HG02884 (cell line): ENCODE measurements at regions not wholly inside any gene's neighbourhood (a gene's known extent, or its start where the extent isn't known, plus 50 kb on each side); places are given as distances from the start of the nearest gene placed in this dataset.
"Not testable (repeated sequence)": the region's sequence is repeated elsewhere in the genome, so short reads cannot be mapped to it uniquely, and the experiment has no call there.

Experiments used
- ATAC-seq: cut with Tn5 transposase; IDR thresholded peaks from one replicate; pipeline ENCODE4 v1.9.1; 2021; ENCODE audit warnings: mild to moderate bottlenecking, moderate library complexity; ENCODE audit not compliant: unreplicated experiment

DNA sequence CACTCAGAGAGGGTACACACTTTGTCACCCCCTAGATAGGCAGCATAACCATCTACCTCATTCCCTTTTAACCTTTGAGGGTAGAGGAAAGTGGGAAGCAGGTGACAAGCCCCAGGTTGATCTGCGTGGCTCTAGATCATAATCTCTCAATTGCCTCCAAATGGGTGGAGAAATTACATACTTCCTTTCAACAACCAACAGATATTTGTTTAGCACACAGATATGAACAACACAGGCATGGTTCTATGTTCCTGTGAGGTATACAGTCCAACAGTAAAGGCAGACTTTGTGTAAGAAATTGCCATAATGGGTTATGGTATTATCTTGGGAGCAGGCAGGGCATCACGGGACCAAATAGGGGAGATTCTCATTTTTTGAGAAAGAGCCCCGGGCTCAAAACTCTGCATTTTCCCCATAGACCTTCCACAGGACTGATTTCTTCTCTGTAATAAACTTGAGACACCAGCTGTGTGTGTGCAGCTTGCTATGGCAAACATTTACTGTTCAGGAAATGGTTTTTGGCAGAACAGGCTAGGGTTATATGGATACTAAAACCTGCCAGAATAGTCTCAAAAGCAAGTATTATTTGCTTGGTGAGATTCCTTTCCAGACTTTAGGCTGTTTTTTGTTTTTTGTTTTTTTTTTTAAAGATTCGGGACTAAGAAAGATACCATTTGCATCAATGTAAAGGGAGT, 126.2 kb downstream of the CD164 start:
- ATAC-seq, result no peak

DNA sequence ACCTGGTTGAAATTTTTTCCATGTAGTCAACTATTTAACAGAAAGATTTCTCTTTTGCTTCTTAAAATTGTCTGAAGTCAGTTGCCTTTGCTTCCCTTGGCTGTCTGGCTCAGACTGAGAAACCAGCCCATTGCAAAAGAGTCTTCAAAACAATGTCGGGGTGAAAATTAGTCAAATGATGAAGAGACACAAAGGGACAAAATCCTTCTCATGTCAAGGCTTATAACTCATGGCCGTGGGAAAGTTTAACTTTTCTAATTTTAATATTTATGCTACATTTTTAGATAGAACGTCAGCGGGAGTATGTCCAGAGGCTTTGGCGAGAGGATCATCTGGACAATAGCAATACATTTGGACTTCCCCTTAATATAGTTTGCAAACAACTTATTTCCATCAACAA, 127.2 kb downstream of the CD164 start:
- ATAC-seq, result no peak

DNA sequence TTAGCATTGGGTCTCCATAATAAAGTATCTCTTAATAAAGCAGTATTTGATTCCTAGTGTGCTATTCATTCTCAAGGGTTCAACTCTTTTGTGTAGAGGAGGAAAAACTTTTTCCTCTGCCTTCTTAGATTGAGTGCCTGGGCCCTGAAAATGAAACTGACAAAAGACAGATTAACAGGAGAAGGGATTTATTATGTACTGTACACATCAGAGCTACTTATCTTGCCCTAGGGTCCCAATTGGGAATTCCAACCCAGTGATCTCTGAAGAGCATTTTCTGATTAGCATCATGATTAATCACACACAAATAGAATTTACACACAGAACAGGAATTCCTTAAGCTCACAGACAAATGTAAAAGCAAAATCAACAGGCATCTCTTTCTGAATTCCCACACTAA, 128.9 kb downstream of the CD164 start:
- ATAC-seq, result no peak

DNA sequence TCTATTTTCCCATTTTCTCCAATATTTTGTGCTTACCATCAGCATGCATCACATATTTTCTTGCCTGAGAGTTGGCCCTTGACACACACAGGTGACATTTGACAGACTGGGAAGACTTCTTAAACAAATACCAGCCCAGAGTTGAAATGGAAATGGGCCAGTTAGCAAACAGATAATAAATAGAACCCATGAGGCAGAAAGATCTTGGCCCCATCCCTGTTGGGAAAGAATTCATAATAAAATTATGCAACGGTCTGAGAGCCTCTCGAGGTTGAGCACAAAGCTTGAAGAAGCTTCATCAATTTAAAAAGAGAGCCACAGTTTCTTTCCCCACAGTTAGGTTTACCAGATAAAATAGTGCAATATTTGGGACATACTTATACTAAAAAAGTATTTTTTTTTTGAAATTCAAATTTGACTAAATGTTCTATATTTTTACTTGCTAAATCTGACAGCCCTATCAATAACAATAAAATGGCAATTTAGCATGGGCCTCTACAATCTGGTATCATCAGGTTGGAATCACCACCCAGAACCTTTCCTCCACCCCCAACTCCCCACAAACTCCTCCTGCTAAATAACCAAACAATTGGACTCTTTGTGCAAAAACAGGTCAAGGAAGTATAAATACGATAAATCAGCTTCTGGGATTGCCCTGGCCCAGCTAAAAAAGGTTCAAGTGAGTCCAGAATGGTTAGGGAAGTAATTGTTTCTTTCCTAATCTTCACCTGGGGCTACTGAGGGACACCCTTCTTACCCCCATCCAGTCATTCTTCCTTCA, 129.8 kb downstream of the CD164 start:
- ATAC-seq, result no peak

DNA sequence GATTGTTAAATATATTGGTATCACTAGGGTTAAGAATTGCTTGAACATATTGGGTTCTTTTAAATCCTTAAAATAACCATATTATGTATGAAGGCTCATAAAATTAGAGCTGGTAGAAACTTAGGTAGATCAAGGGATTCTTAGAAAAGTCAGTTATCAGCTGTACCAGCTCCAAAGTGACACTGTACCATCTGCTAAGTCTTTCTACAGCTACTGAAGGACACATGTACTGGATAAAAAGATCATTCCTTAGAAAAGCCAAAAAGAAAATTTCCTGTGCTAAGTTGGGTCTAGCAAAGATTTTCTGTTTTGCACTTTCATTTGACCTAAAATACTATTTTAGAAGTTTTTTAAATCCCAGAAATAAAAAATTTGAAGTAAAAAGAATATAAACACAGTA, 130.4 kb downstream of the CD164 start:
- ATAC-seq, result no peak

DNA sequence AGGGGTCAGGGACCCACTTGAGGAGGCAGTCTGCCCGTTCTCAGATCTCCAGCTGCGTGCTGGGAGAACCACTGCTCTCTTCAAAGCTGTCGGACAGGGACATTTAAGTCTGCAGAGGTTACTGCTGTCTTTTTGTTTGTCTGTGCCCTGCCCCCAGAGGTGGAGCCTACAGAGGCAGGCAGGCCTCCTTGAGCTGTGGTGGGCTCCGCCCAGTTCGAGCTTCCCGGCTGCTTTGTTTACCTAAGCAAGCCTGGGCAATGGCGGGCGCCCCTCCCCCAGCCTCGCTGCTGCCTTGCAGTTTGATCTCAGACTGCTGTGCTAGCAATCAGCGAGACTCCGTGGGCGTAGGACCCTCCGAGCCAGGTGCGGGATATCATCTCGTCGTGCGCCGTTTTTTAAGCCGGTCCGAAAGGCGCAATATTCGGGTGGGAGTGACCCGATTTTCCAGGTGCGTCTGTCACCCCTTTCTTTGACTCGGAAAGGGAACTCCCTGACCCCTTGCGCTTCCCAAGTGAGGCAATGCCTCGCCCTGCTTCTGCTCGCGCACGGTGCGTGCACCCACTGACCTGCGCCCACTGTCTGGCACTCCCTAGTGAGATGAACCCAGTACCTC, 131.6 kb downstream of the CD164 start:
- not testable (repeated sequence) for ATAC-seq

DNA sequence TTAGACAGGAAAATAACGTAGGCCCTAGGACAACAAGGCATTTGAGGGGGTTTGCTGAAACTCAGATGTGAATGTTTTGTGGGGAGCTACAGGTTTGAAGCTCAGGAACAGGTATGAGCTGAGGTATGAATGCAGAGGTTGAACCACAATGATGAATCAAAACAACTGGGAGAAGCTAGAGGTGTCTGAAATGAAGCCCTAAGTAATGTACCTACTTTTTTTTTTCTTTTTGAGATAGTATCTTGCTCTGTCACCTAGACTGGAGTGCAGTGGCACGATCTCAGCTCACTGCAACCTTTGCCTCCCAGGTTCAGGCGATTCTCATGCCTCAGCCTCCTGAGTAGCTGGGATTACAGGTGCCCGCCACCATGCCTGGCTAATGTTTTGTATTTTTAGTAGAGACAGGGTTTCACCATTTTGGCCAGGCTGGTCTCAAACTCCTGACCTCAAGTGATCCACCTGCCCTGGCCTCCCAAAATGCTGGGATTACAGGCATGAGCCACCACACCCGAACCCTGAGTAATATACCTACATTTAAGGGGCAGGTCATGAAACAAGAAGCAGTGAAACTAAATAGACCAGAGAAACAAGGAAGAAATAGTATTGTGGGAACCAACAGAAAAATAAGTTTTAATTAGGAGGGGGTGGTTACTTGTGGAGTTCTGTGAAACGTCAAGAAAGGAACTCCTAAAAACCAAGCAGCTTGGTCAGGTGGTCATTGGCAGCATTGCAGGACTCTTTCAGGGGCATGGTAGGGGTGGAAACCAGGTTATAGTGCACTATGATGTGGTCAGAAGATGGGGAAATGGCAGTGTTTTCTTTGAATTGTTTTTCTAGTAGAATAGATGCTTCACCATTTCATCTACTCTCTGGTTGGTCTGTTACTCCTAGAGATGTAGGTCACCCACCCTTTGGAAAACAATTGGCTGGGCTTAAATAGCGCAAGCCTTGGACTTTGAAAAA, 138.1 kb downstream of the CD164 start:
- ATAC-seq, result no peak

DNA sequence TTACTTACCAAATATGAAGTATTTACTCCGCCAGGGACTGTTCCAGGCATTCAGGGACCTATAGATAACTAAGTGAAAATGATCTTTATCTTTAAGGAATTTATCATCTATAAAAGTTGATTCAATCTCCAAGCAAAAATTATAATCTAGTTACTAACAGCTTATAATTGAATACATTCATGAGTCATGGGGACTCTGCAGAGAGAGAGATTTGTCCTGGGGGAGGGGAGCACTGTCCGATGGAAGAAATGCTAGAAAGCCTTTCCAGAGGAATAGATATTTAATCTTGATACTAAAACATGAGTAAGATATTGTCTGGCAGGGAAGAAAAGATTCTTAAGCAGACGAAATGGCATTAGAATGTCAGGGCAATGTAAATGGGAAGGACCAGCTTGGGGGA, 139.3 kb downstream of the CD164 start:
- no peak for ATAC-seq

DNA sequence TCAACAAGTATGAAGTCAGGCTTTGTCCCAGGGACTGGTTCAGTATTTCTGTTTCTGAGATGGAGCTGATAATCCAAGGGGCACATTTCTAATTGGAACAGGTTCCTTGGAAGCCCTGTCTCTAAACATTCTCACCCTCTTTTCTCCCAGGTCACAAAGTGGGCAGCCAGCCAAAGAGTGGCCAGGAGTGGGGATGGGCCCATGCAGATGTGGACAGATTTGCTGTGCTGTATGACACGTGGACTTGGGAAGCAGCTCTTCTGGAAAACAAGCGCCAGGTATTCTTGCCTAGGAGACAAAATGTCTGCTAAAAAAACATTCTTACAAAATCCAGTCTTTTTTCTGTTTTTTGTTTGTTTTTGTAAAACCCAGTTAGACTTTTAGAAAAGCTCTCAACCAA, 140.2 kb downstream of the CD164 start:
- ATAC-seq, result no peak

DNA sequence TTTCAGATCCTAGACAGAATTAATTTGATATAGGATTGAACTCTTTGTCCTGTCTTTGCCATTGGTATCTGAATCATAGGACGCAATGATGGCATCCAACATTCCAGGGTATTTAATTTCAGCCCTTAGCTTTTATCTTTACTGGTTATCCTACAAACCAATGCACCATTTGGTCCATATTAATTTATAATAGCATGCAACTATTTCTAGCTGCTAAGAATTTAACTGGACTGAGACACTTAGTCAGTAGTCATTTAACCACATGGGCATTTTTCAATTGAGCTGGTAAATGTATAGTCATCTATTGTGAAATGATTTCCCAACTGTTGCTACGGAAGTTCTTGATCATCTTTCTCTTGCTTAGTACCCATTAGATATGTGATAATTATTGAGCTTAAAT, 141.1 kb downstream of the CD164 start:
- no peak for ATAC-seq

DNA sequence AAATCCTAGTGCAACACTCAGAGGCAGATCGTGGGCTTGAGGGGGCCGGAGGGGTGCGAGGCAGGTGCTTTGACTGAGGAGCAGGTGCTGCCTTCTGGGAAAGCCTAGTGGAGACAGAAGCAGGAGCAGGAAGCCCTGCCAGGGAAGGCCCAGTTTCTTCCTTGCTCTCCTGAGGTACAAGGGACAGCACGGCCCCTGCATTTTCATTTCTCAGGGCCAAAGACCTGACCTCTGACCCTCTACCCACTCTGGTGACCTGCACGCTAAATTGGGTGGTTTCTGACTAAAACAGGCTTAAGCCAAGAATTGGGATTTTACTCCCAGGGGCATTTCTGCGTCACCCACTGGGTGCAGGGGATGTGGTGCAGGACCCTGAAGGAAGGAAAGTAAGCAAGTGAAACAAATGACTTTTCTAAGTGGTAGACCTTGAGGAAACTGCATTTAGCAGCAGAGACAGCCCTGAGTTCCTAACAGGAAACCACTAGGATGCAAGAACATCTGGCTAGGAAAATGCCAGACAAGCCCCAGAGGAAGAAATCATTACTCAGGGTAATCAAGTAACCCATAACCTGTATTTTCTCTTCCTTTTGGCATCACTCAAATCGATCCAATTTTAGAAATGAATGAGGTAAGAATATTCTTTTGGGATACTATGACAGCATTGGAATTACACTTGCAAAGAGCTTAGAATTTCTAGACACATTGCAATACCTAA, 141.7 kb downstream of the CD164 start:
- ATAC-seq, result no peak

DNA sequence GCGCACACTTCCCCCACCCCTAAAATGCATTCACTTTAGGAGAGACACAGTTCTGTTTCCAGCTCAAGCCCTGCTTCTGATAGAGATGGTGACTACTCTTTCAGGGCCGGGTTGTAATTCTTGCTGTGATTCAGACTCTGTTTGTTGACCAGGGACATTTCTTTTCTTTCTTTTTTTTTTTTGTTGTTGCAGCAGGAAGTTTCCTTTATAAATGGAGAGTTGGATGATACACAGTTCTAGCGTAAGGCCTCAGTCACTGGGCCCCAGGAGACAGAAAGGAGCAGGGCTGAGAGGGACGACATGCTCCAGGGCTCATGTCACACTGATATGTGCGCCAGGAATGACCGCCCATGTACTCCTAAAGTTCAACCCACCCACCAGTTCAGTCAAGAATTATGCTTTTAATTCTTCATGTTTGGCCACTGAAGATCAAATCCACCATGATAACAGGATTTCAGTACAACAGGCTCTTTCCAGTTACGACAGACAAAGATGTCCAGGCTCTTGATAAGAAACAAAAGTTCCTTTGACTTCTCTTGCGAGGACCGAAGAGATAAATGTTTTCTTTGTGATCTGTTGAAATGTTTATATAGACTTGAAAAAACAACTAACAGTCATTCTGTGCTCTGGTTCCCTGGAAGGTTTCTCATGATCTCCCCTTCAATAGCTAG, 142.5 kb downstream of the CD164 start:
- ATAC-seq, result no peak

DNA sequence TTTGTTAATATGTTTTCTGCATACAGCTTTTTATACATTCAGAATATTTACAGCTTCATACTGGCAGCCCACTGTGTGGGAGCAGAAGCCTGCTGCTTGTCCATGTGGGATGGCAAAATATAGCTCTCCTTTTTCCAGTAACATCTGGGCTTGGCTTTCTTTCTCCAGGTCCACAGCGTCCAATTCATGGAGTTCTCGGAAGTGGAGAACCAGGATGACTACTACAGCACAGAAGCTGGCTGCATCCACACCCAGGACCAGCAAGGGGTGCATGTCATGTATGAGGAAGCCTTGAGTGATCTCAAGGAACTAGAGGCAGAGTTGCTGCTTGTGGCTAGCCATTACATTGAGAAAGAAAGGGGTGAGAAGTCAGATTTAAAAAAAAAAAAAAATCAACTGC, 143.1 kb downstream of the CD164 start:
- no peak for ATAC-seq

DNA sequence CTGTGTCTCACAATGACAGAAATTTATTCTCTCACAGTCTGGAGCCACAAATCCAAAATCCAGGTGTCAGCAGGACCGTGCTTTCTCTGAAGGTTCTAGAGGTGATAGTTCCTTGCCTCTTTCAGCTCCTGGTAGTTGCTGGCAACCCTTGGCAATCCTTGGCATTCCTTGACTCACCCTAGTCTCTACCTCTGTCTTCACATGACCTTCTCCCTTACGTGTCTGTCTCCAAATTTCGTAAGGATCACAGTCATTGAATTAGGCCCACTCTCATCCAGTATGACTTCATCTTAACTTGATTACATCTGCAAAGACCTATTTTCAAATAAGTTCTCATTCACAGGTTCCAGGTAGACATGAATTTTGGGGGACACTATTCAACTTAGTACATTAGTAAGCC, 143.1 kb downstream of the CEP57L1 start:
- ATAC-seq, result no peak

DNA sequence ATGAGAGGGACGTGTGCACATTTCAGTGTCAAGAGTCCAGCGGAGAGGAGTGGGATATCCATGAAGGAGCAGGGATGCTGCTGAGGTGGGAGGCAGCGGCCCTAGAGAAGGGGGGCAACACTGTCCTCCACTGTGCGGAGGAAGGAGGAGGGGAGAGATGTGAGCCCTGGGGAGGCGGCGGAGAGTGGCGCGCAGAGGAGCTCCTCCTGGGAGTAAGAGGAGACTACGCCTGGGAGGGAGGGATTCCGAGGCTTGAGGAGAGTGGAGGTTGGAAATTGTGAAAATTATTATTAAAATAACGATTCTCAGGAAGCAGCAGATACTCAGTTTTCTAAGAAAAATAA, 142.7 kb downstream of the CEP57L1 start:
- no peak for ATAC-seq

DNA sequence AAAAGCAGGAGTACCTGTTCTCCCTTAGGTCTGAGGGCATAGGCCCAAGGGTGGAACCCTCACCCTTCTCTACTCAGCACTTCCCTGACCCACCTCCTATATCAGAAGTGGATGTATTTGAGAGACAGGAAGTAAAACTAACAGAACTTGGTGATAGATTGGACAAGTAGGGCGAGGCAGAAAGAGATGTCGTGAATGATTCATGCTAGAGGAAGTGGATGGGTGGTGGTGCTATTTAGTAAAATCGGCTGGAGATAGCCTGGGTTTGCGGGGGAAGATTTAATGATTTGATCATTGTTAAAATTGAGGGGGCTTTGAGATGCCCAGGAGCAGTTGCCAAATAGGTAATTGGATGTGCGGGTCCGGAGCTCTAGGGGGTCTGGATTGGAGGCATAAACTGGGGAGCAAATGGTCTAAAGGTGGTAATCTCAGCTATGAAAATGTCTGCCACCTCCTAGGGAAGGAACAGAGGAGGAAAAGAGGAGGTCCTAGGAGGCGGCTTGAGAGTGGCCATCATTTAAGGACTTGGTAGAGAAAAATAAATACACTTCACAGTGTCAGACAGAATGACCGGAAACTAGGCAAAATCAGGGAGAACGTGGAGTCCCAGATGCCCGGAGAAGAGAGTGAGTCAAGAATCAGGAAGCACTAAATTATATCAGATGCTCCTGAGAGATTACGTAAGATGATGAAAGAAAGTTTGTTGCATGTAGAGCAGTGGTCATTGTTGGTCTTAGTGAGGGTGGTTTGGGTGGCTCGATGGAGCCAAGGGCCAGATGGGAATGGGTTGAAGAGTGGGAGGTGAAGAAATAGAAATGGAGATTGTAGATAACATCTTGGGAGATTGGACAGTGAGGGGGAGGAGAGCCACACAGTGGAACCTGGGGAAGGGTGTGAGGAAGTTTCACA, 142.0 kb downstream of the CEP57L1 start:
- ATAC-seq, result no peak

DNA sequence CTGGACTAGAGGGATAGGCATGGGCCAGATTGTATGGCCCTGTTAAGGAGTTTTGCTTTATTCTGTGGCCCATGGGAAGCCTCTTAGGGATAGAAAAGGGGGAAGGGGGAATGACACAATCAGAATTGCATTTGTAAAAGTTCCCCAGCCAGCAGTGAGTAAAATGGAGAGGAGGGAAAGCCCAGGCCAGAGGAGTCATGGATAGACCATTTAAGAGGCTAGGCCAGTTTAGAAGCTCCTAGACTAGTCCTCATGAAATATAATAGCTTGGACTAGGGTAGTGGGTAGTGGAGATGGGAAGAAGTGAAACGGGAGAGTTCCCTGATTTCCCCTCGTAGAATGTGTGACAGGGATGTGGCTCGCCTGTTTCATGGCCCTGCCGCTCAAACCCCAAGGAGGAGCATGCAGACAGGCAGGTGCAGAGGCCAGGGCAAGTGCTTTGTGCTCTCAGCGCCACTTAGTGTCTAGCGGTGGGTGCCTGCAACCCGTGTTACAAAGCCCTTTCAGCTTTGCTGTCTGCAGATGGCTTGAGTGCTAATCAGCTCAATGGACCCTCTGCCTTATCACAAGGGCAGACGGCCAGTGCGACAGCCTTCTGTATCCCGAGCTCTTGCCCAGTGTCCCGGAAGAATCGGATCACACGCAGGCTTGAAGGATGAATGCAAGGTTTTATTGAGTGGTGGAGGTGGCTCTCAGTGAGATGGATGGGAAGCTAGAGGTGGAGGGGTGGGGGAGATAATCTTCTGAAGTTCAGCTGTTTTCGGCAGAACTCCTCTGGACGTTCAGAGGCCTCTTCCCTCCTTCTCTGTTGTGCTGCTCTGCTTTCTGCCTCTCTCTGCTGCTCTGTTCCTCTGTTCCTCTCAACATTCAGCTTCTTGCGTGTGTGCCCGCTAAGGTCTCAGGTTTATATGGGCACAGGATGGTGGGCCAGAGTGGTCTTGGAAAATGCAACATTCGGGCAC, 141.1 kb downstream of the CEP57L1 start:
- peak; percentile 82 for ATAC-seq
